ENCODE measurements at regions not wholly inside any gene's neighbourhood (a gene's known extent, or its start where the extent isn't known, plus 50 kb on each side); places are given as distances from the start of the nearest gene placed in this dataset.

DNA sequence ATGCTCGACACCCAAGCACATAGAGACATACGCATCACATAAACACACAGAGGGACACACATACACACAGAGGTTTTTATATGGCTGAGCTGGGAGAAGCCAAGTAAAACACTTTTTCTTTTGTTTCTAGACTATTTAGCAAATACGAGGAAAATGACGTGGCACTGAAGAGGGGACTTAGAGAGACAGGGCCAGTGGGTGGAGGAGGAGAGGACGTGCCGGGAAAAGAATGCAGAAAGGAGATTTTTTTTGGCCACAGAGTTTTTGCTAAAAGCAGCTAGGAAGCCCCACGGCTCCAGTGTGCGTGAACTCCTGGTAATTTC is 168.5 kb upstream of the KLF7 start:
- no peak for TF ChIP-seq SPI1 (IDR thresholded peaks at IDR 0.05; ENCODE audit: borderline replicate concordance, low read depth)
- TF ChIP-seq GABPA (IDR thresholded peaks at IDR 0.05; ENCODE audit: low read depth): no peak
- DNase-seq (ENCODE audit: low read depth in 1 of 2, low spot score in 1 of 2): no peak
- Histone ChIP-seq H3K4me3 (replicated peaks; ENCODE audit: insufficient read depth, low read length) (no peak overlapping the region), H3K27me3 (ENCODE audit: insufficient read depth, poor library complexity, severe bottlenecking) (no peaks in the 10 kb centered on the region), H3K27ac (replicated peaks) (no peak overlapping the region)

DNA sequence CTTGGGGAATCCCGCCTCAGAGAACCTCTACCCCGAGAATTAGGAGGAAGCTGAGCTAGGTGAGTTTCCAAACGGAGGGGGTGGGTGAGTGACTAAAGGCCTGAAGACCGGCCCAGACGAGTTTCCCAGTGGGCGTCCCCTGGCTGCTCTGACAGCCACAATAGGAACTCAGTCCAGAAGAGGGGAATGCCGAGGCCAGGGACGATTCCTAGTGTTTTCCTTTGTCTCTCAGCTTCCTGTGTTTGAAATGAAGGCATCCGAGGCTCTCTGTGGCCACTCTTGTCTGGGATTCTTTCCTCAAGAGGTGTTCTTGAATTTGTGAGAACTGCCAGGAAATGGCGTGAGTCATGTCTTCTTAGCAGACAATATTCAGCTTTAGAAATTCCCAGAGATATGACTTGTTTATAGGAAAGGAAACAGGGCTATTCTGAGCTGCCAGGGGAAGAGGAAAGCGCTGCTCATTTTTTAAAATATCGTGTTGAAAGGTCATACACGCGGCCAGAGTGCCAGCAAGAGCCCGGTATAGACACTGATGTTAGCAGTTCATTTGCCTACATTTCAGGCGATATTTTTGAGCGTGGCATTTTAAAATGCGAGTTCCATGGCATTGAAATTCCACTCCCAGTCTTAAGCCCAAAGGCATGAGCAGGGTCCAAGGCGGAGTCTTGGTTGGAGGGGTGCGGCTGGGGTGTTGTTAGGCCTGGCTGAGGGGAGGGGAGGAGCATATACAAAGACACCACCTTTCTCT is 169.1 kb upstream of the KLF7 start:
- H3K27ac ChIP-seq (replicated peaks): no peak overlapping the region
- no peaks in the 10 kb centered on the region for H3K27me3 ChIP-seq (ENCODE audit: insufficient read depth, poor library complexity, severe bottlenecking)
- H3K4me3 ChIP-seq (replicated peaks; ENCODE audit: insufficient read depth, low read length): no peak overlapping the region
- DNase-seq (ENCODE audit: low read depth in 1 of 2, low spot score in 1 of 2): no peak
- TF ChIP-seq GABPA (IDR thresholded peaks at IDR 0.05; ENCODE audit: low read depth) (no peak), POLR2AphosphoS5 (IDR thresholded peaks at IDR 0.05; ENCODE audit: low read depth) (no peak)
- TF ChIP-seq, protein P1, sequence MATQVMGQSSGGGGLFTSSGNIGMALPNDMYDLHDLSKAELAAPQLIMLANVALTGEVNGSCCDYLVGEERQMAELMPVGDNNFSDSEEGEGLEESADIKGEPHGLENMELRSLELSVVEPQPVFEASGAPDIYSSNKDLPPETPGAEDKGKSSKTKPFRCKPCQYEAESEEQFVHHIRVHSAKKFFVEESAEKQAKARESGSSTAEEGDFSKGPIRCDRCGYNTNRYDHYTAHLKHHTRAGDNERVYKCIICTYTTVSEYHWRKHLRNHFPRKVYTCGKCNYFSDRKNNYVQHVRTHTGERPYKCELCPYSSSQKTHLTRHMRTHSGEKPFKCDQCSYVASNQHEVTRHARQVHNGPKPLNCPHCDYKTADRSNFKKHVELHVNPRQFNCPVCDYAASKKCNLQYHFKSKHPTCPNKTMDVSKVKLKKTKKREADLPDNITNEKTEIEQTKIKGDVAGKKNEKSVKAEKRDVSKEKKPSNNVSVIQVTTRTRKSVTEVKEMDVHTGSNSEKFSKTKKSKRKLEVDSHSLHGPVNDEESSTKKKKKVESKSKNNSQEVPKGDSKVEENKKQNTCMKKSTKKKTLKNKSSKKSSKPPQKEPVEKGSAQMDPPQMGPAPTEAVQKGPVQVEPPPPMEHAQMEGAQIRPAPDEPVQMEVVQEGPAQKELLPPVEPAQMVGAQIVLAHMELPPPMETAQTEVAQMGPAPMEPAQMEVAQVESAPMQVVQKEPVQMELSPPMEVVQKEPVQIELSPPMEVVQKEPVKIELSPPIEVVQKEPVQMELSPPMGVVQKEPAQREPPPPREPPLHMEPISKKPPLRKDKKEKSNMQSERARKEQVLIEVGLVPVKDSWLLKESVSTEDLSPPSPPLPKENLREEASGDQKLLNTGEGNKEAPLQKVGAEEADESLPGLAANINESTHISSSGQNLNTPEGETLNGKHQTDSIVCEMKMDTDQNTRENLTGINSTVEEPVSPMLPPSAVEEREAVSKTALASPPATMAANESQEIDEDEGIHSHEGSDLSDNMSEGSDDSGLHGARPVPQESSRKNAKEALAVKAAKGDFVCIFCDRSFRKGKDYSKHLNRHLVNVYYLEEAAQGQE (IDR thresholded peaks at IDR 0.05; ENCODE audit: insufficient replicate concordance, low read depth): no peak

DNA sequence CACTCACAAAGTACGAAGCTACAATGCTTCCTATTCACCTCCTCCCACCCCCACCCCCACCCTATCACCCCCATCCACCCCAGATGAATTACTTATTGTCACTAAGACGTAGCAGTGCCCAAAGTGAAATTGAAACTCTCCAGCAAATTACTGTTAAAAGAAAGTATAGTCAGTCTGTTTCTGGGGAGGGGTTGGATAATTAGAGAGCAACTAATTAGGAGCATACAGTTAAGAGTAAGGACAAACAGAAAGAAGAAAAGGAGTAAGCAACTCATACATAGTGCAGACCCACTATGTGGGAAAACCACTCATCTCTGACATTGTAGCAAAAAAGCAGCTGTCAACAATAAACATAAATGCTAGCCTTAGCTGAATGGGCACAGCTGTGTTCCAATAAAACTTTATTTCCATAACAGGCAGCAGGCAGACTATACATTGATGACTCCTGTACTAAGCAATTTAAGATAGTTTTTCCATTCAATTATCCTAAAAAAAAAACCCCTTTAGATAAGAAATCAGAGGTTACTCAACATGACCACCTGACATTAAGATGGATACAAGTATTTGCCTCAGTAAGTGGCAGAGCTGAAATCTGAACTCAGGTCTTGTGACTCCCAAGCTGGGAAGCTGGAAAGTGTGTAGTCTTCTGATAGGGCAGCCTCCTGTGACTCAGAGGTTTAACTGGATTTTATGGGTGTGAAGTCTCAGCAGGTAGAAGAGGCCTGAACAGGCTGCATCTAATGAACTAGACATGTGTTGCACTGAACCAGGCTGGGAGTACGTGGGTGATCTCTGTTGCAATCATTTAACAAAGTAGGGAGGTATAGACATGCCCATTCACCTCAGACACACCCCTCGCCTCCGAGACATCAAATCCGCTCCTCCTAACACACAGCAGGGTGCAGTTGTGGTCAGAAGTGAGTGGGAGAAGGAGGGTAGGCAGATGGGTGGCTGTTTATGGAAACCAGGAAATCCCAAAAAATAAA is 171.8 kb upstream of the KLF7 start:
- no peak overlapping the region for H3K27ac ChIP-seq (replicated peaks)

DNA sequence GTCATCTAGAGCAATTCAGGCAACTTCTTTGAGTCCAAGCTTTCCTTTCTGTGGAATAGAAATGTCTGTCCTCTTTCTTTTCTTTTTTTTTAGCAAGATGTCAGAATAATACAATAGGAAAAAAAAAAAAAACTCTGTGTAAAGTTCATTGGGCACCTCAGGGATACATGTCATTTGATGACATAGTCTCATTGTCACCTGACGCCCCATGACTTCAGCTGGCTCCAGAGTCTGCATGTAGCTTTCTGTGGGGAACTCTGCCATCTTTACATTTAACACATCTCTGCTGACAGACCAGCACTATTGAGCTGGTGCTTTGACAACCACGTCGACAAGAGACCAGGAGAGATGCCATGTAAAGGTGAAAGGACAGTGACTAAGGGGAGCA is 172.5 kb upstream of the KLF7 start:
- no peak overlapping the region for H3K27ac ChIP-seq (replicated peaks)
- no peak for DNase-seq (ENCODE audit: low read depth in 1 of 2, low spot score in 1 of 2)
- no peaks in the 10 kb centered on the region for H3K27me3 ChIP-seq (ENCODE audit: insufficient read depth, poor library complexity, severe bottlenecking)
- TF ChIP-seq GABPA (IDR thresholded peaks at IDR 0.05; ENCODE audit: low read depth): no peak
- TF ChIP-seq SPI1 (IDR thresholded peaks at IDR 0.05; ENCODE audit: borderline replicate concordance, low read depth): no peak
- TF ChIP-seq, protein P1 (IDR thresholded peaks at IDR 0.05; ENCODE audit: insufficient replicate concordance, low read depth): no peak
- H3K4me3 ChIP-seq (replicated peaks; ENCODE audit: insufficient read depth, low read length): no peak overlapping the region

More for the DNA sequence above, 171.8 kb upstream of the KLF7 start:
- TF ChIP-seq, protein P1 (IDR thresholded peaks at IDR 0.05; ENCODE audit: insufficient replicate concordance, low read depth): no peak
- no peak for TF ChIP-seq SPI1 (IDR thresholded peaks at IDR 0.05; ENCODE audit: borderline replicate concordance, low read depth)
- TF ChIP-seq, protein P2, sequence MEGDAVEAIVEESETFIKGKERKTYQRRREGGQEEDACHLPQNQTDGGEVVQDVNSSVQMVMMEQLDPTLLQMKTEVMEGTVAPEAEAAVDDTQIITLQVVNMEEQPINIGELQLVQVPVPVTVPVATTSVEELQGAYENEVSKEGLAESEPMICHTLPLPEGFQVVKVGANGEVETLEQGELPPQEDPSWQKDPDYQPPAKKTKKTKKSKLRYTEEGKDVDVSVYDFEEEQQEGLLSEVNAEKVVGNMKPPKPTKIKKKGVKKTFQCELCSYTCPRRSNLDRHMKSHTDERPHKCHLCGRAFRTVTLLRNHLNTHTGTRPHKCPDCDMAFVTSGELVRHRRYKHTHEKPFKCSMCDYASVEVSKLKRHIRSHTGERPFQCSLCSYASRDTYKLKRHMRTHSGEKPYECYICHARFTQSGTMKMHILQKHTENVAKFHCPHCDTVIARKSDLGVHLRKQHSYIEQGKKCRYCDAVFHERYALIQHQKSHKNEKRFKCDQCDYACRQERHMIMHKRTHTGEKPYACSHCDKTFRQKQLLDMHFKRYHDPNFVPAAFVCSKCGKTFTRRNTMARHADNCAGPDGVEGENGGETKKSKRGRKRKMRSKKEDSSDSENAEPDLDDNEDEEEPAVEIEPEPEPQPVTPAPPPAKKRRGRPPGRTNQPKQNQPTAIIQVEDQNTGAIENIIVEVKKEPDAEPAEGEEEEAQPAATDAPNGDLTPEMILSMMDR (IDR thresholded peaks at IDR 0.05; ENCODE audit: insufficient read depth, low read length): no peak
- Histone ChIP-seq H3K4me3 (replicated peaks; ENCODE audit: insufficient read depth, low read length) (no peak overlapping the region), H3K27me3 (ENCODE audit: insufficient read depth, poor library complexity, severe bottlenecking) (no peaks in the 10 kb centered on the region)
- no peak for DNase-seq (ENCODE audit: low read depth in 1 of 2, low spot score in 1 of 2)

Data from HL-60 (cell line).